HepG2 (cell line): ENCODE measurements at regions not wholly inside any gene's neighbourhood (a gene's known extent, or its start where the extent isn't known, plus 50 kb on each side); places are given as distances from the start of the nearest gene placed in this dataset.

Experiments used
- SRF ChIP-seq: IDR thresholded peaks from 2 replicates; pipeline ENCODE4 v1.6.1; 2011; ENCODE audit warnings: mild to moderate bottlenecking, low read depth, low read length, moderate library complexity
- TCF7L2 ChIP-seq: IDR thresholded peaks from 2 replicates; pipeline ENCODE4 v1.6.1; 2011; ENCODE audit warnings: mild to moderate bottlenecking, low read depth, low read length, moderate library complexity
- ZNF121 ChIP-seq: sonication (generic); formaldehyde crosslinking; IDR thresholded peaks from 2 replicates; pipeline ENCODE4 v1.5.0; 2020; ENCODE audit warnings: mild to moderate bottlenecking, missing genetic modification reagents
- TF ChIP-seq, protein P1 (sequence below): IDR thresholded peaks from 2 replicates; pipeline ENCODE4 v1.6.1; 2016; ENCODE audit warnings: low read depth, borderline replicate concordance

DNA sequence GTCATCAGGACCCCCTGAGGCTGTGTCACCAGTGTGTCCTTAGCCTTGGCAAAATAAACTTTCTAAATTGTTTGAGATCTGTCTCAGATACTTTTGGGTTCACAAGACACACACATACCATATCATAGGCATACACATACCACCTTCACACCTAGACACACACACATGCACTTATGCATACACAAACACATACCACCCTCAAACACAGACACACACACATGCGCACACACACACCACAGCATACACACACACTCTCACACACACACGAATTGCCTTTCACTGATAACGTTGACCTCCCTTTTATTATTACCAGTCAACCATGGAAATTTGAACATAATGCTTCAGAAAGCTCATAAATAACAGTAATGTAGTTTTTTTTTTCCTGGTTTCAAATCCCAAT, 108.6 kb upstream of the MYLIP start:
- TF ChIP-seq, protein P1, sequence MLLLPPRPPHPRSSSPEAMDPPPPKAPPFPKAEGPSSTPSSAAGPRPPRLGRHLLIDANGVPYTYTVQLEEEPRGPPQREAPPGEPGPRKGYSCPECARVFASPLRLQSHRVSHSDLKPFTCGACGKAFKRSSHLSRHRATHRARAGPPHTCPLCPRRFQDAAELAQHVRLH (CRISPR knock-in tag) = no peak
- TF ChIP-seq SRF = no peak
- no peak for TF ChIP-seq ZNF121
- TF ChIP-seq TCF7L2 = no peak
